ENCODE measurements at regions not wholly inside any gene's neighbourhood (a gene's known extent, or its start where the extent isn't known, plus 50 kb on each side); places are given as distances from the start of the nearest gene placed in this dataset.

GRCh38 chr7:25738528-25738927 lies 413.5 kb upstream of the NFE2L3 start:
- TF ChIP-seq, protein P1, sequence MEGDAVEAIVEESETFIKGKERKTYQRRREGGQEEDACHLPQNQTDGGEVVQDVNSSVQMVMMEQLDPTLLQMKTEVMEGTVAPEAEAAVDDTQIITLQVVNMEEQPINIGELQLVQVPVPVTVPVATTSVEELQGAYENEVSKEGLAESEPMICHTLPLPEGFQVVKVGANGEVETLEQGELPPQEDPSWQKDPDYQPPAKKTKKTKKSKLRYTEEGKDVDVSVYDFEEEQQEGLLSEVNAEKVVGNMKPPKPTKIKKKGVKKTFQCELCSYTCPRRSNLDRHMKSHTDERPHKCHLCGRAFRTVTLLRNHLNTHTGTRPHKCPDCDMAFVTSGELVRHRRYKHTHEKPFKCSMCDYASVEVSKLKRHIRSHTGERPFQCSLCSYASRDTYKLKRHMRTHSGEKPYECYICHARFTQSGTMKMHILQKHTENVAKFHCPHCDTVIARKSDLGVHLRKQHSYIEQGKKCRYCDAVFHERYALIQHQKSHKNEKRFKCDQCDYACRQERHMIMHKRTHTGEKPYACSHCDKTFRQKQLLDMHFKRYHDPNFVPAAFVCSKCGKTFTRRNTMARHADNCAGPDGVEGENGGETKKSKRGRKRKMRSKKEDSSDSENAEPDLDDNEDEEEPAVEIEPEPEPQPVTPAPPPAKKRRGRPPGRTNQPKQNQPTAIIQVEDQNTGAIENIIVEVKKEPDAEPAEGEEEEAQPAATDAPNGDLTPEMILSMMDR (IDR thresholded peaks at IDR 0.05) = no peak
- TF ChIP-seq EZH2 (IDR thresholded peaks at IDR 0.05; ENCODE audit: borderline replicate concordance, insufficient read depth, low read depth, low read length, poor library complexity, severe bottlenecking) = no peak
